ENCODE measurements at regions not wholly inside any gene's neighbourhood (a gene's known extent, or its start where the extent isn't known, plus 50 kb on each side); places are given as distances from the start of the nearest gene placed in this dataset.

GRCh38 chr6:24004062-24004461 lies 122.0 kb upstream of the NRSN1 start:
- TF ChIP-seq, protein P1, sequence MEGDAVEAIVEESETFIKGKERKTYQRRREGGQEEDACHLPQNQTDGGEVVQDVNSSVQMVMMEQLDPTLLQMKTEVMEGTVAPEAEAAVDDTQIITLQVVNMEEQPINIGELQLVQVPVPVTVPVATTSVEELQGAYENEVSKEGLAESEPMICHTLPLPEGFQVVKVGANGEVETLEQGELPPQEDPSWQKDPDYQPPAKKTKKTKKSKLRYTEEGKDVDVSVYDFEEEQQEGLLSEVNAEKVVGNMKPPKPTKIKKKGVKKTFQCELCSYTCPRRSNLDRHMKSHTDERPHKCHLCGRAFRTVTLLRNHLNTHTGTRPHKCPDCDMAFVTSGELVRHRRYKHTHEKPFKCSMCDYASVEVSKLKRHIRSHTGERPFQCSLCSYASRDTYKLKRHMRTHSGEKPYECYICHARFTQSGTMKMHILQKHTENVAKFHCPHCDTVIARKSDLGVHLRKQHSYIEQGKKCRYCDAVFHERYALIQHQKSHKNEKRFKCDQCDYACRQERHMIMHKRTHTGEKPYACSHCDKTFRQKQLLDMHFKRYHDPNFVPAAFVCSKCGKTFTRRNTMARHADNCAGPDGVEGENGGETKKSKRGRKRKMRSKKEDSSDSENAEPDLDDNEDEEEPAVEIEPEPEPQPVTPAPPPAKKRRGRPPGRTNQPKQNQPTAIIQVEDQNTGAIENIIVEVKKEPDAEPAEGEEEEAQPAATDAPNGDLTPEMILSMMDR (IDR thresholded peaks at IDR 0.05): no peak
- TF ChIP-seq POLR2A (IDR thresholded peaks at IDR 0.05): no peak

Data from thyroid gland (tissue), 4 donors.